HG02884 (cell line): ENCODE measurements at regions not wholly inside any gene's neighbourhood (a gene's known extent, or its start where the extent isn't known, plus 50 kb on each side); places are given as distances from the start of the nearest gene placed in this dataset.
"Not testable (repeated sequence)": the region's sequence is repeated elsewhere in the genome, so short reads cannot be mapped to it uniquely, and the experiment has no call there.

Source experiments
- ATAC-seq: cut with Tn5 transposase; IDR thresholded peaks from one replicate; pipeline ENCODE4 v1.9.1; 2021; ENCODE audit warnings: mild to moderate bottlenecking, moderate library complexity; ENCODE audit not compliant: unreplicated experiment

DNA sequence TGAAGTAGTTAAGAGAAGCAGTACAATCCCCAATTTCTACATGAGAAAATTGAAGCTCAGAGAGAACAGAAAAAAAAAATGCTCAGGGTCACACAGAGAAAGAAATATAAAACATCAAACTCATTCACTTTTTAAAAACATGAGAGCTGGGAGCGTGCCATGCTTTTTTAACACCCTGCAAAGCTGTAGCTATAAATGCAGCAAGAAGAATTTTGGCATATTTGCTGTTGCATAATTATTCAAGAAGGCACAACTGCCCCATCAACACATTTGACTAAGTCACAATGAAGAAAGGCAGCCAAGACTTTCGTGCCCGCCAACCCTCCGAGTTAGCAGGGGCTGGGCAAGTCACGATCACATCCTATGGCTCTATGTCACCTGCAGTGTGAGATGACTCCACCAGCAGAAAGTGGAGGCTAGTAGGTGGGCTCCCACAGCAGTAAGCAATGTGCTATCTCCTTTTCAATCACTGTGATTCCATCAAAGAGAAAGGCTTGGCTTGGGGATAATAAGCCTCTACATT lies 214.8 kb downstream of the DHX15 start:
- ATAC-seq, result no peak

- no peak for ATAC-seq
Measured at GRCh38 chr4:24368801-24369200, 215.6 kb downstream of the DHX15 start.

- ATAC-seq, result no peak
Measured at GRCh38 chr4:24364852-24365251, 219.5 kb downstream of the DHX15 start.

- no peak for ATAC-seq
Measured at GRCh38 chr4:24364249-24364648, 220.1 kb downstream of the DHX15 start.

DNA sequence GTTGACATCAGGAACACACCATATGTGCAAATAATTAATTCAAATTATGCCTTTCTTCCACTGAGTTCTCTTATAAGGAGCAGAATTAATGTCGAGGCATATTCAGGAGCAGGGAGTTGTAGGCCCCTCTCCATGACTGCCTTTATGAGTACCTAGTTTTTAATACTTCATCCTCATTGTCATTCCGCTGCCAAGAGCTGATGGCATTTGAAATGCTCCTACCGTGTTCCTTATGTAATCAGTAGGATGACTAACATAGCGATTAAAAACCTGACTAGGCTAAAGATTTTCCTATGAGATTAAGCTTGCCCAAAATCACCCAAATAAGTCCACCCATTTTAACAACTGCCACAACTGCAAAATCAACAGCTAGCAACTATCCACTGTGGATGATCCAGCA lies 220.6 kb downstream of the DHX15 start:
- ATAC-seq, result no peak

DNA sequence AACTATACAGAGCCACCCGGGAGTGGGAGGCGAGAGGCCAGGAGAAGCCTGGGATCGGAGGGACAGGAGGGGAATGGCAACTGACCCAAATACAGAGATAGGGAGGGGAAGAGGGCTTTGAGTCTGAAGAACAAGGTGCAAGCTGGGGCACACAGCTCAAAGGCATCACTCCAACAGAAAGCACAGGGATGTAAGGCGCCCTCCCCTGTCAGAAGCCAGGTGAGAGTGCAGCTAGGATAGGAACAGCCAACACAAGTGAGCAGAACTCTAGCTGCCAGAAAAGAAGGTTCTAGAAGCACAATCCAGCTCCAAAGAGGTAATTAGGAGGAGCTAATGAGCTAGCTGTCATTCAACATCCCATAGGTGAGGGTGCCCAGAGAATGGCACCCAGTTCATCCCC lies 232.2 kb downstream of the DHX15 start:
- ATAC-seq, result no peak

- ATAC-seq, result not testable (repeated sequence)
Measured at GRCh38 chr4:24349168-24349996, 235.0 kb downstream of the DHX15 start.

- no peak for ATAC-seq
Measured at GRCh38 chr4:24339260-24339659, 245.1 kb downstream of the DHX15 start.

DNA sequence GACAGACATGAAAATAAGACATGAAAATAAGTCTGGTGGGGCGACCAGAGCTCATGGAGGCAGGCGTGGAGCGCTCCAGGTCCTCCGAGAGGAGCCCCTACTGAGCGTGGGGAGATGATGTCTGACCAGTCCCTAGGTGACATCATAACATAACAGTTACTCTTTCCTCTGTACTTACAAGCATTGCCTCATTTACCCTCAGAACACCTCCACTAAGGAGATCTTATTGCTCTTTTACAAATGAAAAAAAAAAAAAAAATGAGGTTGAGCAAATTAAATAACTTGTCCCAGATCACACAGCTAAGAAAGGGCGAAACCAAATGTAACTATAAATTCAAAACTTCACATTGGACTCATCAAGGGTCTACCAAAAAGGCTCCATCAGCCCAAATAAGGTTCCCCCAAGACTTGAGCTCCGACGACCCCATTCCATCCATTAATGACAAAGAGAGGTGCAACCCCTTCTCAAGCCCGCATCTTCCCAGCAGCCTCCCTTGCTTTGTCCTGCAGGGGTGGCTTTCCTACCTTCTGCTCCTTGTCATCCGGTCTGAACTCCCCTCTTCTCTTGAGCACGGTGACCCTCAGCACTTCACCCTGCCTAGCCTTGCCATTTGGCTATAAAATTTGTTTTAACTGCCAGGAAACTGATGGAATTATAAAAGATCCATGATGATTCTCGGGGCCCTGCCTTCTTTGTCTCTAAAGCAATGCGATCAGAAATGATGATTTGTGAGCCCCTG lies 246.7 kb downstream of the DHX15 start:
- ATAC-seq, result no peak

- no peak for ATAC-seq
Measured at GRCh38 chr4:24335616-24336015, 248.7 kb downstream of the DHX15 start.

GRCh38 chr4:24334906-24335305 lies 249.4 kb downstream of the DHX15 start:
- no peak for ATAC-seq

- ATAC-seq, result no peak
Measured at GRCh38 chr4:24330573-24330972, 253.8 kb downstream of the DHX15 start.

DNA sequence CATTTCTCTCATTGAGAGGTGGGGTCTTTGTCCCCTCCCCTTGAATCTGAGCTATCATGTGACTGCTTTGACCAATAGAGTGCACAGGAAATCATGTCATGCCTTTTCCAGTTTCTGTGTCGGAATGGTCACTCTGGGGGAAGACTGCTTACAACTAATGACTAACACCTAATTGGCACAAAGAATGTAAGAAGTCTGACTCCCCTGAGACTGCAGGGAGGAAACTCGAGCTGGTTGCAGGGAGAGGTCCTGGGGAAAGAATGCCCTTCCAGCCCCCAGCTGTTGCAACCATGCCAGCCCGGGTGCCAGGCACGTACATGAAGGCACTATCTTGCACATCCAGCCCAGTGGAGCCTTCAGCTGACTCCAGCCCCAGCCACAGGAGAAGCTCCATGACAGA lies 254.2 kb downstream of the DHX15 start:
- ATAC-seq, result no peak

- no peak for ATAC-seq
Measured at GRCh38 chr4:24328711-24329110, 255.6 kb downstream of the DHX15 start.

DNA sequence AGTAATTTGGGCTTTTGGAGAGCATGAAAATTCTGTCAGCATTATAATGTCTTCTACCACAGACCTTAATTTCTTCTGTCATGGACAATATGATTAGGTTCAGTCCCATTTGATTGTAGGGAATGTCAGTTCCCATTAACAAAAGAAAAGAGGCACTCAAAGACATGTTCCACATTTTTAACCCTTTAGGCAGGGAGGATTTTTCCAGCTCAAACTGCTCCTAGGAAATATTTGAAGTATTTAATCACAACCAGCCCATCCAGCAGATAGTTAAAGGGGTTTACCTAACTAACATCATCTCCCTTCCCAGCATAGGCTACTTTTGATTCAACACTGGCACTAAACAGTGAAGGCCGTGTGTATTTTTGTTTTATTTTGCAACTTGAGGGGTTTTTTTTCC lies 256.0 kb downstream of the DHX15 start:
- no peak for ATAC-seq

DNA sequence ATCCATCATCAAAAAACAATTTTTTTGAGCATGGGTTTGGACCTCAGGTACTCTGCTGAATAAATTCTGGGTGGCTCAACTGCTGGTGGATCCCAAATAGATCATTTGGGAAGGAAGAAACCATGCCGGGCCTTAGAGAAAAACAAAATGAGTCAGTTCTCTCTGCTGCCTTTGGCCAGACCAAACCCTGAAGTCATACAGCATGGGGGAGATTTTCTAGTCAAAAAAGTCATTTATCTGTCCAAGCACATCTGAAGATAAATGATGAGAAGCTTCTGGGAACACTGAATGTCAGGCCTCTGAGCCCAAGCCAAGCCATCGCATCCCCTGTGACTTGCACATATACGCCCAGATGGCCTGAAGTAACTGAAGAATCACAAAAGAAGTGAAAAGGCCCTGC lies 261.4 kb downstream of the DHX15 start:
- ATAC-seq, result no peak

GRCh38 chr4:24322511-24322910 lies 261.8 kb downstream of the DHX15 start:
- no peak for ATAC-seq

- ATAC-seq, result no peak
Measured at GRCh38 chr4:24321616-24322015, 262.7 kb downstream of the DHX15 start.

DNA sequence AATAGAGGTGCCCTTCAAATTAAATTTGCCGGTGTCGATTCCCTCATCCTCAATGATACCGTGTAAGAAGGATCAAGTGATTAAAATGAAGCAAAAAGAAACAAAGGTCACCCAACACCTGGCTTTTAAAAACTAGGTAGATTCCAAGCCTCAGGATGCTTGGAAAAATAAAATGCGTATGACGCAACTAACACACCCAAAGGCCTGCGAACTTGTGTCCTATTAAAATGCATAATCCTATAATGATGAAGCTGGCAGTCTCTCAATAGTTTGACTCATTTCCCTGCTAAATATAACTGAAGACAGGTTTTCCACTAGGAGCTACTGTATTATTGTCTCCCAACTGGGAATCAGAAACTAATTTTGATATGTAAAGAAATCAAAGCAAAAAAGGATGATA lies 263.2 kb downstream of the DHX15 start:
- no peak for ATAC-seq

- no peak for ATAC-seq
Measured at GRCh38 chr4:24319387-24319786, 265.0 kb downstream of the DHX15 start.

- no peak for ATAC-seq
Measured at GRCh38 chr4:24315056-24315455, 269.3 kb downstream of the DHX15 start.

GRCh38 chr4:24312261-24312913 lies 272.0 kb downstream of the DHX15 start:
- no peak for ATAC-seq
